Epithelial cell of proximal tubule (primary cell): ENCODE measurements at regions not wholly inside any gene's neighbourhood (a gene's known extent, or its start where the extent isn't known, plus 50 kb on each side); places are given as distances from the start of the nearest gene placed in this dataset.

Source experiments
- DNase-seq: peaks from one replicate; pipeline ENCODE4 v3.0.0-alpha.2; 2011; ENCODE audit warnings: low read depth
- H3K4me3 ChIP-seq: 2 replicates; pipeline ENCODE4 v1.5.1; 2011; ENCODE audit warnings: low read depth, mild to moderate bottlenecking, low read length
- CTCF ChIP-seq: conservative IDR thresholded peaks from 2 replicates; pipeline ENCODE4 v1.5.1; 2012; ENCODE audit warnings: low read depth, mild to moderate bottlenecking, low read length

GRCh38 chr13:53856573-53857195 is 828.1 kb downstream of the OLFM4 start:
- no peak overlapping the region for H3K4me3 ChIP-seq
- TF ChIP-seq CTCF = no peak
- no peak for DNase-seq

GRCh38 chr13:53863520-53863919 is 834.9 kb downstream of the OLFM4 start:
- no peak for DNase-seq
- TF ChIP-seq CTCF = no peak
- no peak overlapping the region for H3K4me3 ChIP-seq

- H3K4me3 ChIP-seq = no peak overlapping the region
- TF ChIP-seq CTCF = no peak
- DNase-seq = no peak
Observed at GRCh38 chr13:53873558-53873957, 844.9 kb downstream of the OLFM4 start.

GRCh38 chr13:53878861-53879260 is 850.2 kb downstream of the OLFM4 start:
- no peak for TF ChIP-seq CTCF
- no peak overlapping the region for H3K4me3 ChIP-seq
- no peak for DNase-seq

GRCh38 chr13:53885997-53886396 is 857.4 kb downstream of the OLFM4 start:
- no peak for TF ChIP-seq CTCF
- H3K4me3 ChIP-seq = no peak overlapping the region
- no peak for DNase-seq

- TF ChIP-seq CTCF = no peak
- no peak overlapping the region for H3K4me3 ChIP-seq
- no peak for DNase-seq
Observed at GRCh38 chr13:53890696-53891095, 862.1 kb downstream of the OLFM4 start.

GRCh38 chr13:53901593-53901992 is 873.0 kb downstream of the OLFM4 start:
- no peak overlapping the region for H3K4me3 ChIP-seq
- no peak for DNase-seq
- no peak for TF ChIP-seq CTCF
